Posterior cingulate gyrus (tissue), 11 donors: ENCODE measurements at regions not wholly inside any gene's neighbourhood (a gene's known extent, or its start where the extent isn't known, plus 50 kb on each side); places are given as distances from the start of the nearest gene placed in this dataset.

Source experiments
- DNase-seq, 10 donors: peaks; one replicate each; pipeline versions ENCODE4 v3.0.0 to v3.0.0-alpha.2; 2020 to 2021; ENCODE audit warnings: mixed read lengths in 3 of 10
- intact Hi-C: fragments of 100-400 bp; cut with DNase I; formaldehyde crosslinking; loops from one replicate; pipeline ENCODE4 v1.15.1; 2023

GRCh38 chr17:72206376-72206775 is 85.6 kb downstream of the SOX9 start:
- intact Hi-C loops = no loop called here
- DNase-seq = no peak

GRCh38 chr17:72208832-72209231 is 88.0 kb downstream of the SOX9 start:
- intact Hi-C loops = no loop called here
- DNase-seq = no peak

GRCh38 chr17:72212041-72212440 is 91.2 kb downstream of the SOX9 start:
- intact Hi-C loops = no loop called here
- DNase-seq = no peak

- DNase-seq = no peak
- intact Hi-C loops = no loop called here
These were observed 94.7 kb downstream of the SOX9 start for GRCh38 chr17:72215490-72215889.

GRCh38 chr17:72215928-72216327 is 95.1 kb downstream of the SOX9 start:
- intact Hi-C loops = no loop called here
- no peak for DNase-seq

GRCh38 chr17:72219137-72219823 is 98.5 kb downstream of the SOX9 start:
- intact Hi-C loops = no loop called here
- no peak for DNase-seq

GRCh38 chr17:72219824-72220493 is 99.1 kb downstream of the SOX9 start:
- no peak for DNase-seq
- intact Hi-C loops = no loop called here

- intact Hi-C loops = no loop called here
- no peak for DNase-seq
These were observed 102.0 kb downstream of the SOX9 start for GRCh38 chr17:72222661-72223380.

- intact Hi-C loops = no loop called here
- DNase-seq = no peak
These were observed 103.1 kb downstream of the SOX9 start for GRCh38 chr17:72223866-72224291.

- no peak for DNase-seq
- intact Hi-C loops = no loop called here
These were observed 105.5 kb downstream of the SOX9 start for GRCh38 chr17:72226322-72226721.

GRCh38 chr17:72233986-72234385 is 113.2 kb downstream of the SOX9 start:
- intact Hi-C loops = no loop called here
- no peak for DNase-seq

GRCh38 chr17:72234985-72235384 is 114.2 kb downstream of the SOX9 start:
- intact Hi-C loops = no loop called here
- DNase-seq = no peak

- intact Hi-C loops = no loop called here
- no peak for DNase-seq
These were observed 116.3 kb downstream of the SOX9 start for GRCh38 chr17:72236980-72237633.

GRCh38 chr17:72238157-72238673 is 117.4 kb downstream of the SOX9 start:
- DNase-seq = no peak
- intact Hi-C loops = no loop called here

GRCh38 chr17:72239548-72239947 is 118.7 kb downstream of the SOX9 start:
- DNase-seq = no peak
- intact Hi-C loops = no loop called here

GRCh38 chr17:72240333-72240732 is 119.5 kb downstream of the SOX9 start:
- DNase-seq = no peak
- intact Hi-C loops = no loop called here

- intact Hi-C loops = no loop called here
- DNase-seq = no peak
These were observed 123.7 kb downstream of the SOX9 start for GRCh38 chr17:72244494-72244893.

- intact Hi-C loops = no loop called here
- no peak for DNase-seq
These were observed 124.1 kb downstream of the SOX9 start for GRCh38 chr17:72244956-72245355.

- no peak for DNase-seq
- intact Hi-C loops = no loop called here
These were observed 128.6 kb downstream of the SOX9 start for GRCh38 chr17:72249441-72249840.

- no peak for DNase-seq
- intact Hi-C loops = no loop called here
These were observed 129.4 kb downstream of the SOX9 start for GRCh38 chr17:72250206-72250605.

GRCh38 chr17:72253597-72253996 is 132.8 kb downstream of the SOX9 start:
- intact Hi-C loops = no loop called here
- no peak for DNase-seq
